Activated naive CD4-positive, alpha-beta T cell treated with anti-CD3 and anti-CD28 coated beads, Interleukin-2, amount 10 ng/mL, durations not matched to agents 7 days and 5 days (primary cell): ENCODE measurements at regions not wholly inside any gene's neighbourhood (a gene's known extent, or its start where the extent isn't known, plus 50 kb on each side); places are given as distances from the start of the nearest gene placed in this dataset.

Source experiments
- CTCF ChIA-PET: fragments of 350-600 bp; sonication (Branson Sonifier 250); formaldehyde crosslinking; loops from one replicate; lab custom pipeline; 2021; ENCODE audit warnings: antibody characterized with exemption; lab: Charles Lee
- DNase-seq: peaks from one replicate; pipeline ENCODE4 v3.0.0-alpha.2; 2020
- H3K27ac Mint-ChIP-seq: one replicate; pipeline ENCODE4 v1.8.0; 2021; ENCODE audit warnings: mild to moderate bottlenecking, moderate library complexity, mixed read lengths
- H3K27me3 Mint-ChIP-seq: one replicate; pipeline ENCODE4 v1.8.0; 2021; ENCODE audit warnings: mild to moderate bottlenecking, mixed read lengths
- H3K36me3 Mint-ChIP-seq: one replicate; pipeline ENCODE4 v1.8.0; 2021; ENCODE audit warnings: mixed read lengths
- H3K4me1 Mint-ChIP-seq: one replicate; pipeline ENCODE4 v1.8.0; 2021; ENCODE audit warnings: mixed read lengths
- H3K4me3 Mint-ChIP-seq: one replicate; pipeline ENCODE4 v1.8.0; 2021; ENCODE audit warnings: mild to moderate bottlenecking, moderate library complexity, mixed read lengths
- H3K9me3 Mint-ChIP-seq: one replicate; pipeline ENCODE4 v1.8.0; 2021; ENCODE audit warnings: mixed read lengths

DNA sequence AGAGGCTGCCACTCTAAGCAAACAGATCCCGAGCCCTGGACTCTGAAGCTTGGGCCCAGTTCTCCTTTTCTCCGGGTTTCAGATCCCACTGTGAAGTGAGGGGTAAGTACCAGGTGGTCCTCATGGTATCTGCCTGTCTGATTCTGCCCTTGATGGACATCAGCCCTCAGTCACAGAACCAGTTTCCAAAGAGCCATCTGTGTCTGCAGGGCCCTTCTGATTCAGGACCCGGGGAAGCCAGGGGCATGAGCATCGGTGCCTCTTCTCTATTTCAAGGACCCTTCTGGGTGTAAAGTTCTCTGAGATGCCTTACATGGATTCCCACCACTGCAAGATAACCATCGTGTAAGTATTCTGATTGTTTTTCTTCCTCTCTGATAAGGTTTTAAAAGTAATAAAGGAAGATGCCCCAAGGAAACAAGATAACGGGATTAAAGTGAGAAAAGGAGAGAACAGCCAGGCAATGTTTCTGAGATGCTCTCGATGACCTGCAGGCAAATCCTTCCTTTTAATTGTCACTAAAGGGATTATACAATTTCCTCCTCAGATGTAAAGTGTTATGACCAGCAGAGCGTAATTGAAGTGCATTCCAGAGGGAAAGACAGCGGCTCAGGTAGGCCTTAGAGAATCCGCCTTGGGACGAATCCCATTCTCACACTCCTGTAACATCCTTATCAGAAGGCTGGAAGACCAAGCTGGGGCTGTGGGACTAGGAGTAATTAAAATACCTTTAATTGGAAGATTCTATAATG lies 924.3 kb downstream of the TBC1D22A start:
- Mint-ChIP-seq H3K27ac (no peak overlapping the region), H3K9me3 (peaks cover 13% of the 10 kb centered on the region), H3K4me3 (no peak overlapping the region)

DNA sequence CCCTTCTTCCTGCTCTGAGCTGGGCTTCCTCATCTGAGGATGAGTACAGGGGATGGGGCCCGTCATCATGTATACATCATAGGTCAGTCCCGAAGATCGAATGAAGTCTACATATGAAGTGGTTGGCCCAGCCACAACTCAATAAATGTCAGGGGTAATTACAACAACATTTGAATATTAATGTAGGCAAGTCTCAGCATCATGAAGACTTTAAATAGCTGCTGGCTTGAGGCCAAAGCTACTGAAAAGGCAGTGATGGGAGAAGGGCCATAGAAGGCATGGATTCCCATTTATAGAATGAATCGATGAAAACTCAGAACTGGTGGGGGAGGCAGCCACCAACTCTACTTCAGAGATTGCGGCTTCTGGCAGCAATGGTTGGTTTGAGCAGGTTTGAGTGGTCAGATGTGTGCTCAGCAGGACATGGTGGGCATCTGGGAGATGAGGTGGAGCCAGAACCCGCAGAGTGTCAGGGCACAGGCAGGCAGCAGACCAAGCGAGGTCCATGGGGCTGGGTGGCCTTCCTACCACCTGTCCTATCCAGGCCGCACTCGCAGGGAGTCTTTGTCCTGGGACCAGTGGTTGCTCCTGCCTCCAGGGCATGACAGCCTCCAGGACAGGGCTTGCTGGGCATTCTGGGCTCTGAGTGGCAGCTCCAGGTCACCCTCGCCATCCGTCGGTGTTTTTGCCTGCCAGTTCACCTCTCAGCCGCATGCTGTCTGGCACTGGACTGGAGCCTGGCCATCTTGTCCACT lies 919.1 kb downstream of the TBC1D22A start:
- no peak for DNase-seq
- Mint-ChIP-seq H3K9me3 (peaks cover 20% of the 10 kb centered on the region), H3K4me3 (no peak overlapping the region), H3K4me1 (no peaks in the 10 kb centered on the region), H3K27ac (no peak overlapping the region), H3K27me3 (no peaks in the 10 kb centered on the region), H3K36me3 (no peaks in the 10 kb centered on the region)
- CTCF ChIA-PET = no interaction called here

More for the DNA sequence above, 924.3 kb downstream of the TBC1D22A start:
- Mint-ChIP-seq H3K4me1 (no peaks in the 10 kb centered on the region), H3K27me3 (no peaks in the 10 kb centered on the region), H3K36me3 (no peaks in the 10 kb centered on the region)
- CTCF ChIA-PET = no interaction called here
- DNase-seq = no peak

DNA sequence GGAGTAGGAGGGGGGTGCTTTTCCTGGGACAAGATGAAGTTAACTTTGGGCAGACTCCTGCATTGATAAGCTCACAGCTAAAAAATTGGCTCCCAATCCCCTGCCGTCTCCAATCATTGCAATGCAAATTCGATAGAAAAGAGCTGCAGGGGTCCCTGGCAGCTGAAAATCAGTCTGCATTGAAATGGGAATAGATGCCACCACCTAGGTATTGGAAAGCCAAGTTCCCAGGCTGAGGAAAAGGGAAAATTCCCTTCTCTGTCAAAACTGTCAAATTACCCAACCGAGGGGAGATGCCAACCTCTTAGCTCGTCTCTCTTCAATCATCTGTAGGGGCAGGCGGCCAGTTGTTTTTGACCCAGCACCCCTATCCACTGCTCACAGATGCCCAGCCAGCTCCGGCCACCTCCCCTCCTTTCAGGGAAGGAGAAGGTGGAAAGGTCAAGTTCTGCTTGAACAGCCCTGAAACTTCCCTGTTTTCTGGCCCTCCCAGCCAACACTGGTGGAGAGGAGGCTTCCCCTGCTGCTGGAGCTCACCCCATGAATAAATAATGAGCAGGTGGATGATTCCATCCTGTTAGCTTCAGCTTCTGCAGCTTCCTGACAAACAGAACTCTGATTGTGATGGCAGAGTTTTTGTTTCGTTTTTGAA lies 916.3 kb downstream of the TBC1D22A start:
- no peak for DNase-seq
- no peaks in the 10 kb centered on the region for H3K36me3 Mint-ChIP-seq
- CTCF ChIA-PET = no interaction called here
- no peaks in the 10 kb centered on the region for H3K27me3 Mint-ChIP-seq
- H3K4me3 Mint-ChIP-seq = no peak overlapping the region
- H3K27ac Mint-ChIP-seq = no peak overlapping the region
- no peaks in the 10 kb centered on the region for H3K4me1 Mint-ChIP-seq
- peaks cover 10% of the 10 kb centered on the region for H3K9me3 Mint-ChIP-seq

DNA sequence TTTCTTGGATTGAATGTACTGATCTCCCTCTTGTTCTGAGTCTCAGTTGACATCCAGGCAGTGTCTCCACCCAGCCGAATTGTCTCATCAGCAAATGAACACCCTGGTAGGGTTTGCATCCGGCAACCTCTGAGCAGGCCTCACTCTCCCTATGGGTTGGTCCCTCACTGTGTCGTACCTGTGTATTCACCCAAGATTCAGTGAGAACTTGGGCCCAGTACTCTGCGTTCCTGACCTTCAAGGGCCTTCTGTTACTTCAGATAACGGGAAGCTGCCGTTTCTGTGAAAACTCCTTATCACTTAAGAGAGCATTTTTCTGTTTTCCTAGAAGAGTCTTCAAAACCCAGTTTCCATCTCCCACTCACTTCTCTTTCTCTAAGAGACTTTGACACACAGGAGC lies 915.6 kb downstream of the TBC1D22A start:
- no peak for DNase-seq
- Mint-ChIP-seq H3K36me3 (no peaks in the 10 kb centered on the region), H3K4me1 (no peaks in the 10 kb centered on the region), H3K9me3 (peaks cover 9% of the 10 kb centered on the region), H3K27me3 (no peaks in the 10 kb centered on the region), H3K4me3 (no peak overlapping the region), H3K27ac (no peak overlapping the region)
- CTCF ChIA-PET = no interaction called here

DNA sequence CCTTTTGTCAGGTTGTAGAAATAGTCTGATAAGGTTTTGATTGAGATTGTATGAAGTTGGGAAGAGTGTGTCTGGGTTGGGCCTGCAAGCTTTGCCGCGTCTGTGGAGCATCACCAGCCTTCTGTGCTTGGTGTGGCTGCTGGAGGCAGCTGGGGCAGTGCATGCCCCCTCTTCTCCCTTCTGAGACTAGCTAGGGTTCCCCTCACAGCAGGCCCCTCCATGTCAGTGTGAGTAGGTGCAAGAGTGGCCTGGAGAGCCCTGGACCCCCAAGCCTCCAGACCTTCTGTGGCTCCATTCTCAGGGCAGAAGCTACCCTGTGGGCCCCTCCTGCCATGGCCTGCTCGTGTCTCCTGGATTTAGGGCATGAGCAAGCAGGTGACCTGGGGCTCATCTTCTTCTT lies 914.2 kb downstream of the TBC1D22A start:
- Mint-ChIP-seq H3K4me3 (no peak overlapping the region), H3K4me1 (no peaks in the 10 kb centered on the region), H3K36me3 (no peaks in the 10 kb centered on the region), H3K9me3 (peaks cover 13% of the 10 kb centered on the region), H3K27me3 (no peaks in the 10 kb centered on the region), H3K27ac (no peak overlapping the region)
- no peak for DNase-seq
- CTCF ChIA-PET = no interaction called here

DNA sequence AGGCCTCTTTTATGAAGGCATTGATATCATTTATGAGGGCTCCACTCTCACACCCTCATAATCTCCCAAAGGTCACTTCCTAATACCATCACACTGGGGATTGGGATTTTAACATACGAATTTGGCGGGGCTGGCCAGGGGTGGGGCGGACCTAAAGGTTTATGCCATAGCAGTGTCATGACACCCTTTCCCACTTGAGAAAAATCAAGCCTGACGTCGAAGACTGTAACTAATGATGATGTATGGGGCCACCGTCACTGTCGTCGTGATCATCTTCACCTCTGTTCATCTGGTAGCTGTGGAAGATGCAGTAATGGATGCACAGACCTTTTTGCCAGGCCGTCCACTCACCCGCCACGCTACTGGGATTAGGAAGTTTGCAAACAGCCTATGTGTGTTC lies 912.1 kb downstream of the TBC1D22A start:
- Mint-ChIP-seq H3K9me3 (peaks cover 18% of the 10 kb centered on the region), H3K27me3 (no peaks in the 10 kb centered on the region), H3K36me3 (no peaks in the 10 kb centered on the region), H3K27ac (no peak overlapping the region), H3K4me1 (no peaks in the 10 kb centered on the region), H3K4me3 (no peak overlapping the region)
- CTCF ChIA-PET = no interaction called here
- no peak for DNase-seq

DNA sequence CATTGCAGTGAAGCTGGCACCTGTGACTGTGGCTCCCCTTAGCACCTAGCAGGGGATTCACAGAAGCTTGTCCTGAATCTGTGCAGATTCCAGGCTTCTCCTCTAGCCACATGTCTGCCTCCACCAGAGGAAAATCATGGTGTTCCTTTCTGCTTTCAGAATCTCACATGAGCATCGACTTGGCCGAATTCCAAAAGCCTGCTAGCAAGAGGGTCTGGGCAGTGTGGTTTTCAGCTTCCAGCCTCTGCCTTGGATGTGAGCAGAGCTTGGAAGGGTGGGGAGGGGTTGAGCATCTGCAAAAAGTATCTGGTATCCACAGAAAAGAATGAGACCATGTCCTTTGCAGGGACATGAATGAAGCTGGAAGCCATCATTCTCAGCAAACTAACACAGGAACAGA lies 911.1 kb downstream of the TBC1D22A start:
- no peaks in the 10 kb centered on the region for H3K4me1 Mint-ChIP-seq
- no peak overlapping the region for H3K27ac Mint-ChIP-seq
- H3K9me3 Mint-ChIP-seq = peaks cover 22% of the 10 kb centered on the region
- H3K4me3 Mint-ChIP-seq = no peak overlapping the region
- no peaks in the 10 kb centered on the region for H3K27me3 Mint-ChIP-seq
- DNase-seq = no peak
- CTCF ChIA-PET = no interaction called here
- H3K36me3 Mint-ChIP-seq = no peaks in the 10 kb centered on the region

DNA sequence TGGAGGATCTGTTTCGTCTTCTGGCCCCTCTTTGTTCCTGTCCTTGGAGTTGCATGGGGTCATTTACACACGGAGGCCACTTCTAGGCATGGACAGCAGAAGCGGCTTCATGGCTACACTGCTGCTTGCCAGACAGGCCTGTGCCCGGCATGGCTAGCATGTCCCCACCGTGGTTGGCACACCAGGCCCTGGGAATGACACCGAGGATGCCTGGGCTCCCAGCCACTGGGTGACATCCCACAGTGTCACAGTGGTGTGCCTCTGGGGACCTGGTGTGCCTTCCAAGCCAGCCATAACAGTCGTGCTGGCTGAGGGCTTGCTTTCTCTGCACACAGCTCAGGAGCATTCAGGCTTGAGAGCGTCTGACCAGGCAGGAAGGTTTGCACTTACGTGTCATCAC lies 910.1 kb downstream of the TBC1D22A start:
- CTCF ChIA-PET = no interaction called here

DNA sequence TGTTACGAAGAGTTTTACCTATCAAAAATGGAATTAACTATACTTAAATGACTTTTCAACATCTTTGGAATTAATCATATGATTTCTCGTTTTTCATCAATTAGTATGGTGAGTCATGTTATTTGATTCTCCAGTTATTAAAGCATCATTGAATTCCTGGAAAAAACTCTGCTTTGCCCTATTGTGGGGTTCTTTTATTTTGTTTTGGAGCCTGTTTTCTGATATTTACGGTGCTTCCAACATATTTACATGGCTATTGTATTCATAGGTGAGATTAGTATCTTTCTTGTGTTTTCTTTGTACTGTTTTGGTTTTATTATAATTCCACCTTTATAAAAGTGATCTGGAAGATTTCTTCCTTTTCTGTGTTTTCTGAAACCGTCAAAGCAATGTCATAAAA lies 902.7 kb downstream of the TBC1D22A start:
- H3K9me3 Mint-ChIP-seq = peaks cover 23% of the 10 kb centered on the region
- H3K4me3 Mint-ChIP-seq = no peak overlapping the region
- DNase-seq = no peak
- H3K36me3 Mint-ChIP-seq = no peaks in the 10 kb centered on the region
- no peaks in the 10 kb centered on the region for H3K4me1 Mint-ChIP-seq
- peaks cover 9% of the 10 kb centered on the region for H3K27me3 Mint-ChIP-seq
- CTCF ChIA-PET = no interaction called here
- no peak overlapping the region for H3K27ac Mint-ChIP-seq

More for the DNA sequence above, 910.1 kb downstream of the TBC1D22A start:
- H3K4me1 Mint-ChIP-seq = no peaks in the 10 kb centered on the region
- H3K4me3 Mint-ChIP-seq = no peak overlapping the region
- DNase-seq = no peak
- peaks cover 3% of the 10 kb centered on the region for H3K27me3 Mint-ChIP-seq
- peaks cover 22% of the 10 kb centered on the region for H3K9me3 Mint-ChIP-seq
- H3K36me3 Mint-ChIP-seq = no peaks in the 10 kb centered on the region
- no peak overlapping the region for H3K27ac Mint-ChIP-seq

DNA sequence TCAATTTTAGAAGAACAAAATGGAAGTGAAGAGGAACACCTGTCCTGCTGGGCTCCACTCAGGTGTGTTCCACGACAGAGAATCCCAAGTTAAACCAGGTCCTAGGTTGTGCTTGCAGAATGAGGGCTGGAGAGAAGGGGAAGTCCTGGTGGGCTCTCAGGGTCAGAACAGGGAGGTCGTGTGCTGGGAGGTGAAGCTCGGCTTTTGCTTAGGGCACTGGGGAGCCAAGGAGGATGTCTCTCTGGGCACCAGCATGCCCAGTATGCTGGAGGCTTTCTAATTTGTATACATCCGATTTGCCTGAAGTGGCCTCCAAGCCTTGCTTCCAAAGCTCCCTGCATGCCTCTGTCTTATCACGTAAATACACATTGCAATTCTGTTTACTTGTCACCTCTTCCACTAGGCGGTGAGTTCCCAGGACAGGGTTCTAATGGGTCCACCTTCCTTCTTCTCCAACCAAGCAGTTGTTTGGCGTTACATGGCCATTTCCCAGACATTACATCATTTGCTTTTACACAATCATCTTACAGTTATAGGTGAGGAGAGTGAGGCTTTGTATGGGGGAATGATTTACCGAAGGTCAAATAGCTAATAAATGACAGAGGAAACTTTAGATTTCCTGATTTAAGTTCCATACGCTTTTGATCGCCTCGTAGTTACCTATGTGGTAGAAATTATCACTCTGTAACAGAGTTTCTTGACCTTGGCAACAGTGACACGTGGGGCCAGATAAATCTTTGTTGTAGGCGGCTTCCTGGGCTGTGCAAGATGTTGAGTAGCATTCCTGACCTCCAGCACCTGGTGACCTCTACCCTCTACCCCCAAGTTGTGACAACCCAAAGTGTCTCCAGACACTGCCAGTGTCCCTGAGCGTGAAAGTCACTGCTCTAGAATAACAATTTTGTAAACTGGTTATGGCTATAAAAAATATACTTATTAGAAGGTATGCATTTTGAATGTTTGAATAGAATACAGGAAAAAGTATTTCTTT lies 901.5 kb downstream of the TBC1D22A start:
- Mint-ChIP-seq H3K4me1 (no peaks in the 10 kb centered on the region), H3K27ac (no peak overlapping the region), H3K36me3 (no peaks in the 10 kb centered on the region), H3K9me3 (peaks cover 16% of the 10 kb centered on the region), H3K27me3 (peaks cover 10% of the 10 kb centered on the region), H3K4me3 (no peak overlapping the region)
- CTCF ChIA-PET = no interaction called here
- DNase-seq = no peak

DNA sequence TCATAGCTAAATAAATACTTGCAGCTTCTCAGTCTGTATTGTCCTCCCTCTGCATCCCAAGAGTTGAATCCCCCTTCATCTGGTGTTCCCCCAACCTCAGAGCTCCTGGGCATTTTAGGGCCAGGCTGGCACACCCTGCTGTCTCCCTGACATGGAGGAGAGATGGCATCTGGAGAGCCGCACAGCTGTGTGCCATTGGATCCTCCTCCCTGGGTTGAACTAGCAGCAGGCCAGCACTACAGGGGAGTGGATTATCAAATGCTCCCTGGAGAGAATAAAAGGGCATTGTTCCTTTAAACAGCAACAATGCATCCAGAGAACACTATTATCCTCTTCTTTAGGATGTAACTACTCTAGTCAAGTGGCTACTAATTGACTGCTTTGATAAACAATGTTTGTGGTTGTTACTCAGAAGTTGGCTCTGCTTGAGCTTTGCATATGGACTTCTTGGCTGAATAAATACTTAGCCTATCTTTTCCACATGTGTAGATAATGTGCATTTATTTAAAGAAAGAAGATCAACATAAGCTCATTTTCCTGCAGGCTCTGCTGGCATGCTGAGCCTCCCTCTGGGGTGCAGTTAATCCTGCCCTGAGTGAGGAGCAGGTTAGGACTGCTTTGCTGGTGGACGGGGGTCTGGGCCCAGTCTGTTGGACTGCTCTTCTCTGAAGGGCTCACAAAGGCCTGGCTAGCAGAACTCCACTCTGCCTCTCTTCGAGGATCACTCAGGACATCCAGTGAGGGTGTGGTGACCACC lies 897.2 kb downstream of the TBC1D22A start:
- Mint-ChIP-seq H3K4me1 (no peaks in the 10 kb centered on the region), H3K27ac (no peak overlapping the region), H3K9me3 (peaks cover 9% of the 10 kb centered on the region), H3K36me3 (no peaks in the 10 kb centered on the region), H3K27me3 (peaks cover 6% of the 10 kb centered on the region), H3K4me3 (no peak overlapping the region)
- CTCF ChIA-PET = no interaction called here
- DNase-seq = no peak

DNA sequence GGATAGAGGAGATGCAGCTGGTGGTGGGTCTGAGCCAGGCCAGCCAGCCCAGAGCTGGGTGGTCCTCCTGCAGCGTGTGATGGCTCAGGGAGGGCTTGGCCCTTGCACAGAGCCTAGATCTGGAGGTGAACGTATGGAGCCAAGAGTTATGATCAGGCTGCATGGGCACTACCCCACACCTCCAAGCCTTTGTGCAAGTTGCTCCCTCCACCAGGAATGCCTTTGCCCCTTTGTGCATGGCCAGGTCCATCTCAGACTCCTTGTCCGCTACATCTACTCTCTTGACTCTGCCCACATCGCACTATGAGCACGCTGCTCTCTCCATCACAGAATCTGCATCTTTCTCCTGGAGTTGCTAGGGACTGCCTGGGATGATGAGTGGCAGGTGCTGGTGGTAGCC lies 895.7 kb downstream of the TBC1D22A start:
- Mint-ChIP-seq H3K27me3 (peaks cover 6% of the 10 kb centered on the region), H3K36me3 (no peaks in the 10 kb centered on the region), H3K9me3 (peaks cover 6% of the 10 kb centered on the region), H3K4me3 (no peak overlapping the region), H3K27ac (no peak overlapping the region), H3K4me1 (no peaks in the 10 kb centered on the region)
- CTCF ChIA-PET = no interaction called here
- no peak for DNase-seq

DNA sequence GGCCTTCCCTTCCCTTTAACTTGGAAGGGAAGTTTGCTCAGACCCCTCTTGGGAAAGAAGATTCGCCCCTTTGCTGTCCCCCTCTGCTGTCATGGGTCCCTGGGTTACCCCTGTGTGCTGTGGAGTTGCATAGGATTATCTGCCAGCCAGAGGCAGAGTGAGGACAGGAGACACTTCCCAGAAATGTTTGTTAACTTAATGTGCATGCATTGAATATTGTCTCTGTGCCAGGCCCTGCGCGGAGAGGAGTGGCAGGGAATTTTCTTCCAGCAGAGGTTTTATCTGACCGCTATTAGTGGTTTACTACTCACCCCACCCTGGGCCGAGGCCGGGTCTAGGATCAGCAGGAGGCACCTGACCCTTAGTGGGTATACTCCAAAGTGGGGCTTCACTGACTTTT lies 894.8 kb downstream of the TBC1D22A start:
- peaks cover 6% of the 10 kb centered on the region for H3K27me3 Mint-ChIP-seq
- H3K27ac Mint-ChIP-seq = no peak overlapping the region
- no peaks in the 10 kb centered on the region for H3K36me3 Mint-ChIP-seq
- peaks cover 2% of the 10 kb centered on the region for H3K9me3 Mint-ChIP-seq
- no peak for DNase-seq
- H3K4me3 Mint-ChIP-seq = no peak overlapping the region
- CTCF ChIA-PET = no interaction called here
- no peaks in the 10 kb centered on the region for H3K4me1 Mint-ChIP-seq
